Neuronal stem cell (in vitro differentiated cells): ENCODE measurements at regions not wholly inside any gene's neighbourhood (a gene's known extent, or its start where the extent isn't known, plus 50 kb on each side); places are given as distances from the start of the nearest gene placed in this dataset.

ENCODE experiments used
- DNase-seq: peaks from one replicate; pipeline ENCODE4 v3.0.0-alpha.2; 2013; ENCODE audit warnings: low spot score
- H2AFZ ChIP-seq: one replicate; pipeline ENCODE4 v1.6.1; 2013; ENCODE audit warnings: mild to moderate bottlenecking, low read length, inconsistent platforms
- H2AK5ac ChIP-seq: 2 replicates; pipeline ENCODE4 v1.6.1; 2013; ENCODE audit warnings: low read depth, mild to moderate bottlenecking, inconsistent platforms, low read length, moderate library complexity, mixed read lengths
- H2BK120ac ChIP-seq: 2 replicates; pipeline ENCODE4 v1.6.1; 2013; ENCODE audit warnings: low read depth, mild to moderate bottlenecking, inconsistent platforms, low read length, moderate library complexity, mixed read lengths
- H2BK12ac ChIP-seq: one replicate; pipeline ENCODE4 v1.6.1; 2013; ENCODE audit warnings: low read length, inconsistent platforms
- H2BK15ac ChIP-seq: 2 replicates; pipeline ENCODE4 v1.6.1; 2013; ENCODE audit warnings: mild to moderate bottlenecking, low read length, inconsistent platforms, mixed read lengths
- H2BK5ac ChIP-seq: one replicate; pipeline ENCODE4 v1.6.1; 2013; ENCODE audit warnings: inconsistent platforms, mild to moderate bottlenecking, low read length, moderate library complexity
- H3K14ac ChIP-seq: one replicate; pipeline ENCODE4 v1.6.1; 2013; ENCODE audit warnings: low read length, inconsistent platforms
- H3K18ac ChIP-seq: 2 replicates; pipeline ENCODE4 v1.6.1; 2013; ENCODE audit warnings: low read length, inconsistent platforms
- H3K23ac ChIP-seq: 2 replicates; pipeline ENCODE4 v1.6.1; 2013; ENCODE audit warnings: low read depth, mild to moderate bottlenecking, mixed read lengths, low read length, inconsistent platforms; ENCODE audit not compliant: poor library complexity
- H3K27ac ChIP-seq: replicated peaks from 3 replicates; pipeline ENCODE4 v1.5.1; 2013; ENCODE audit warnings: low read length, inconsistent platforms
- H3K27me3 ChIP-seq, 3 experiments: 2 replicates each; pipeline ENCODE4 v1.6.1; 2013; ENCODE audit warnings: low read length in 3 of 3, mild to moderate bottlenecking in 2 of 3, inconsistent platforms in 1 of 3, low read depth in 1 of 3, mixed read lengths in 1 of 3, moderate library complexity in 1 of 3; ENCODE audit not compliant: control insufficient read depth in 3 of 3, insufficient read depth in 3 of 3
- H3K36me3 ChIP-seq, 2 donors: replicated peaks in 1 of 2; 2 replicates each; pipeline ENCODE4 v1.6.1; 2013; ENCODE audit warnings: low read length in 2 of 2; ENCODE audit not compliant: control insufficient read depth in 2 of 2, insufficient read depth in 2 of 2
- H3K4ac ChIP-seq: 2 replicates; pipeline ENCODE4 v1.6.1; 2013; ENCODE audit warnings: inconsistent platforms, mild to moderate bottlenecking, low read length, moderate library complexity
- H3K4me1 ChIP-seq, 2 donors: 1 replicate in 1 of 2; 2 replicates in 1 of 2; pipeline ENCODE4 v1.6.1; 2013; ENCODE audit warnings: low read length in 2 of 2, low read depth in 1 of 2; ENCODE audit not compliant: control insufficient read depth in 2 of 2, insufficient read depth in 1 of 2
- H3K4me2 ChIP-seq: one replicate; pipeline ENCODE4 v1.6.1; 2013; ENCODE audit warnings: mild to moderate bottlenecking, low read length, inconsistent platforms; ENCODE audit not compliant: insufficient read depth, poor library complexity, severe bottlenecking
- H3K4me3 ChIP-seq, 2 donors: 2 replicates each; pipeline ENCODE4 v1.5.1; 2013; ENCODE audit warnings: low read length in 2 of 2, mild to moderate bottlenecking in 2 of 2, inconsistent platforms in 1 of 2, moderate library complexity in 1 of 2
- H3K79me1 ChIP-seq: one replicate; pipeline ENCODE4 v1.6.1; 2013; ENCODE audit warnings: low read depth, mild to moderate bottlenecking, inconsistent platforms, low read length, moderate library complexity
- H3K9ac ChIP-seq: one replicate; pipeline ENCODE4 v1.6.1; 2013; ENCODE audit warnings: mild to moderate bottlenecking, low read depth, low read length, inconsistent platforms; ENCODE audit not compliant: poor library complexity
- H3K9me3 ChIP-seq, 2 donors: replicated peaks in 1 of 2; 2 replicates each; pipeline versions ENCODE3 to v1.6.1; 2013; ENCODE audit warnings: low read length in 2 of 2, mild to moderate bottlenecking in 2 of 2, inconsistent platforms in 1 of 2, low read depth in 1 of 2, mixed read lengths in 1 of 2, moderate library complexity in 1 of 2; ENCODE audit not compliant: control insufficient read depth in 2 of 2, insufficient read depth in 1 of 2
- H4K8ac ChIP-seq: one replicate; pipeline ENCODE4 v1.6.1; 2013; ENCODE audit warnings: low read depth, mild to moderate bottlenecking, inconsistent platforms, low read length, moderate library complexity
- H4K91ac ChIP-seq: one replicate; pipeline ENCODE4 v1.6.1; 2013; ENCODE audit warnings: low read length, low read depth, mild to moderate bottlenecking, inconsistent platforms; ENCODE audit not compliant: poor library complexity
- WGBS, 2 donors: extraction: QIAGEN DNeasy Blood & Tissue Kit; methylation state at CpG; one replicate each; pipeline ENCODE4 v1.1.7; 2013; ENCODE audit warnings: missing lambda C conversion rate in 2 of 2, mixed read lengths in 1 of 2; ENCODE audit not compliant: insufficient read length in 2 of 2, insufficient replicate concordance in 1 of 2; ENCODE audit errors: extremely low coverage in 2 of 2; 5-methylcytosine and 5-hydroxymethylcytosine counted together

DNA sequence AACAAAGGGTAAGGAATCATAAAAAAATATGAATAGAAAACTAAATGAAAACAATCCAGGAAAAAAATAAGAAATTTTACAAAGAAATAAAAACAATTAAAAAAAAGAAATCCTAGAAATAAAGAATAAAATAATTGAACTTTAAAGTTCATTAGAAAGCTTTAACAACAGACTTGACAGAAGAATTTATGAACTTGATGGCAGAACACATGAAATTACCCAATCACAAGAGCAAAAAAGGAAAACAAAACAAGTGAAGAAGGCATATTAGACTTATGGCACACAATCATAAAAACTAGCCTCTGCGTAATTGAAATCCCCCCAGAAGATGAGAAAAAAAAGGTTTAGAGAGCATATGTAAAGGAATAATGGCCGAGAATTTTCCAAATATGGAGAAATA, 802.5 kb upstream of the B3GALT2 start:
- no peaks in the 10 kb centered on the region for H3K27me3 ChIP-seq
- no peak overlapping the region for H3K4ac ChIP-seq
- no peak overlapping the region for H4K8ac ChIP-seq
- H3K4me2 ChIP-seq = no peak overlapping the region
- H3K14ac ChIP-seq = no peak overlapping the region
- no peak overlapping the region for H3K27ac ChIP-seq
- H2BK5ac ChIP-seq = no peak overlapping the region
- peaks cover 5 to 20% of the 10 kb centered on the region in 2 donors for H3K9me3 ChIP-seq
- H2BK12ac ChIP-seq = no peak overlapping the region
- WGBS, 2 donors = no CpG with 5 or more reads among the region's 2 CpGs
- H4K91ac ChIP-seq = no peak overlapping the region
- no peaks in the 10 kb centered on the region for H3K36me3 ChIP-seq
- no peak overlapping the region for H3K9ac ChIP-seq
- no peak for DNase-seq
- no peak overlapping the region for H2BK120ac ChIP-seq
- no peak overlapping the region for H3K4me3 ChIP-seq
- no peaks in the 10 kb centered on the region for H3K4me1 ChIP-seq
- H3K23ac ChIP-seq = no peak overlapping the region
- H2BK15ac ChIP-seq = no peak overlapping the region
- no peak overlapping the region for H3K18ac ChIP-seq
- no peaks in the 10 kb centered on the region for H3K79me1 ChIP-seq
- no peak overlapping the region for H2AFZ ChIP-seq
- no peak overlapping the region for H2AK5ac ChIP-seq

DNA sequence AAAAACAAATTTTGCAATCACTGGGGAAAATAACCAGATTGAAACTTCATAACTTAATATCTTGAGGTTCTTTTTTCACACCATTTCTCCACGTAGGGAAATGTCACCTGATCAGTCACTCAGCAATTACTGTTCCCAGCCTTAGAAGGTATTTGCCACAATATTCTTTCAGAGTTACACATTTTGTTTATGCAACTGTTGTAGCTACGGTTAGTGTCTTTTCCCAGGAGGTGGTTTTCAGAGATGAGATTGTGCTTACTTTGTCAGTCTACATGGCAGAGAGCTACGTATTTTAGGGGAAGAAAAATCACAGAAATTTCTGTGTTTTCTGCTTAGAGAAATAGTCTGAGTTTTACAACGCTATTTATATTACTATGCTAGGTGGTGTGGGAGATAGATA, 792.8 kb upstream of the B3GALT2 start:
- no peaks in the 10 kb centered on the region for H3K36me3 ChIP-seq
- H2BK12ac ChIP-seq = no peak overlapping the region
- no peak overlapping the region for H3K4me3 ChIP-seq
- no peak overlapping the region for H3K4ac ChIP-seq
- no peak overlapping the region for H3K23ac ChIP-seq
- H2BK5ac ChIP-seq = no peak overlapping the region
- H3K27ac ChIP-seq = no peak overlapping the region
- no peak overlapping the region for H2BK15ac ChIP-seq
- H3K27me3 ChIP-seq = no peaks in the 10 kb centered on the region
- peak overlapping the region; percentile 3 for H2AFZ ChIP-seq
- WGBS, 2 donors = no CpG with 5 or more reads among the region's 4 CpGs
- no peaks in the 10 kb centered on the region for H3K9me3 ChIP-seq
- H3K18ac ChIP-seq = no peak overlapping the region
- no peak overlapping the region for H3K9ac ChIP-seq
- no peaks in the 10 kb centered on the region for H3K4me1 ChIP-seq
- H2AK5ac ChIP-seq = no peak overlapping the region
- H4K8ac ChIP-seq = no peak overlapping the region
- H2BK120ac ChIP-seq = no peak overlapping the region
- no peak overlapping the region for H4K91ac ChIP-seq
- no peak overlapping the region for H3K14ac ChIP-seq
- DNase-seq = no peak
- no peak overlapping the region for H3K4me2 ChIP-seq
- H3K79me1 ChIP-seq = no peaks in the 10 kb centered on the region

DNA sequence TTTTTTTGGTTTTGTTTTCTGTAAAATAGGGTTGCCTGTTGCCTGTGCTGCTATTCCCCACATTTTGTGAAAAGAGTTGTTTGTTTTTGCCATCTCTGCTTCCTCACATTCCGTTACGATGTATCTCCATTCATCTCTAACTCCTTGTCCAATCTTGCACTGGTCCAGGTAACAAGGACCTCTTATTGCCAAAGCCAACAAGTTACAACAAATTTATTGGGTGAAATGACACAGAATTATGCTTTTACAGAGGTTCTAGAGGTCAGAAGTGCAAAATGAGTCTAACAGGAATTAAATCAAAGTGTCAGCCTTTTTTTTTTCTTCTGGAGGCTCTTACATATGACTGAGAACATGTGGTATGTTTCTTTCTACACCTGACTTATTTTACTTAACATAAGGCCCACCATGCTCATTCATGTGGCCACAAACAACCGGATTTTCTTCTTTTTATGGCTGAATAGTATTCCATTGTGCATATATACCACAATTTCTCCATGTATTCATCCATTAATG, 787.9 kb upstream of the B3GALT2 start:
- Histone ChIP-seq H3K9me3 (no peaks in the 10 kb centered on the region), H2BK15ac (no peak overlapping the region), H3K27ac (no peak overlapping the region), H3K14ac (no peak overlapping the region), H4K8ac (no peak overlapping the region), H3K9ac (no peak overlapping the region), H3K23ac (no peak overlapping the region), H3K4me1 (no peaks in the 10 kb centered on the region), H4K91ac (no peak overlapping the region), H3K4me2 (no peak overlapping the region), H3K18ac (no peak overlapping the region), H3K27me3 (no peaks in the 10 kb centered on the region), H2AK5ac (no peak overlapping the region), H2BK12ac (no peak overlapping the region), H3K79me1 (no peaks in the 10 kb centered on the region), H3K36me3 (no peaks in the 10 kb centered on the region), H2BK5ac (no peak overlapping the region), H2AFZ (no peak overlapping the region), H2BK120ac (no peak overlapping the region), H3K4ac (no peak overlapping the region), H3K4me3 (no peak overlapping the region)
- no peak for DNase-seq
- no CpG with 5 or more reads among the region's 3 CpGs for WGBS, 2 donors

DNA sequence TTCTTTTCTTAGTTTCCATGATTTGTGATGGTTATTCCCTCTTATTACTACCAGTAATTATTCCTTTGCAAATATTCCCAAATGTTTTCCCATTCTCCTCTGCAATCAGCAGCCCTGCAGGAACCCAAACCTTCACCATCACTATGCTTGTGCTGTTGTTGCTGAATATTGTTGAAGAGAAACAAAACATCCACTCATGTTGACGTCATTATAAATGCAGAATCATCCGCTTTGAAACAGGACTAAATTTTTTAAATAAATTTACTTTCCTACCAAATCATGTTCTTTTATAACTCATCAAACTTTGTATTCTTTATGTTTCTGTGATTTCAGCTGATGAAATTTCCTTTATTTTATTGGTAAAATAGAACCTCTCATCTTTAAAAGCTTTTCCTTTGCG, 787.0 kb upstream of the B3GALT2 start:
- H2BK5ac ChIP-seq = no peak overlapping the region

More for the DNA sequence above, 787.0 kb upstream of the B3GALT2 start:
- H3K4me2 ChIP-seq = no peak overlapping the region
- DNase-seq = no peak
- H3K14ac ChIP-seq = no peak overlapping the region
- no CpG with 5 or more reads among the region's 3 CpGs for WGBS, 2 donors
- H3K9me3 ChIP-seq = no peaks in the 10 kb centered on the region
- no peak overlapping the region for H2AK5ac ChIP-seq
- H3K23ac ChIP-seq = no peak overlapping the region
- no peaks in the 10 kb centered on the region for H3K27me3 ChIP-seq
- no peak overlapping the region for H3K18ac ChIP-seq
- no peak overlapping the region for H2BK12ac ChIP-seq
- H3K4ac ChIP-seq = no peak overlapping the region
- no peaks in the 10 kb centered on the region for H3K4me1 ChIP-seq
- no peak overlapping the region for H4K8ac ChIP-seq
- H4K91ac ChIP-seq = no peak overlapping the region
- no peak overlapping the region for H3K4me3 ChIP-seq
- no peak overlapping the region for H2AFZ ChIP-seq
- H3K36me3 ChIP-seq = no peaks in the 10 kb centered on the region
- H2BK120ac ChIP-seq = no peak overlapping the region
- no peak overlapping the region for H3K27ac ChIP-seq
- no peak overlapping the region for H3K9ac ChIP-seq
- no peak overlapping the region for H2BK15ac ChIP-seq
- no peaks in the 10 kb centered on the region for H3K79me1 ChIP-seq
